OCI-LY7 (cell line): ENCODE measurements at regions not wholly inside any gene's neighbourhood (a gene's known extent, or its start where the extent isn't known, plus 50 kb on each side); places are given as distances from the start of the nearest gene placed in this dataset.
"Not testable (repeated sequence)": the region's sequence is repeated elsewhere in the genome, so short reads cannot be mapped to it uniquely, and the experiment has no call there.

ENCODE experiments used
- CTCF ChIP-seq: fragments of 200-600 bp; sonication (generic); conservative IDR thresholded peaks from 2 replicates; pipeline ENCODE4 v1.5.1; 2014; ENCODE audit warnings: mild to moderate bottlenecking, antibody characterized with exemption, low read length, moderate library complexity, mixed read lengths
- EZH2phosphoT487 ChIP-seq: fragments of 200-600 bp; sonication (generic); IDR thresholded peaks from 2 replicates; pipeline ENCODE4 v1.6.1; 2018; ENCODE audit warnings: low read depth, borderline replicate concordance, mild to moderate bottlenecking, mixed run types, antibody characterized with exemption, low read length, moderate library complexity, mixed read lengths

- not testable (repeated sequence) for TF ChIP-seq CTCF, EZH2phosphoT487
These were observed 68.6 kb upstream of the TUBA3E start for GRCh38 chr2:130266836-130267235.
